Lower leg skin (tissue), 4 donors: ENCODE measurements at regions not wholly inside any gene's neighbourhood (a gene's known extent, or its start where the extent isn't known, plus 50 kb on each side); places are given as distances from the start of the nearest gene placed in this dataset.

Experiments used
- DNase-seq, 2 donors: peaks; one replicate each; pipeline ENCODE4 v3.0.0-alpha.2; 2019; ENCODE audit warnings: low spot score in 2 of 2
- H3K4me3 ChIP-seq: fragments of 200-600 bp; sonication (generic); 2 replicates; pipeline ENCODE4 v1.5.1; 2017; ENCODE audit warnings: mild to moderate bottlenecking, low read depth; ENCODE audit not compliant: poor library complexity, severe bottlenecking
- CTCF ChIP-seq, 3 donors: fragments of 450-650 bp; IDR thresholded peaks; one replicate each; pipeline ENCODE4 v1.5.1; 2016; ENCODE audit warnings: antibody characterized with exemption in 3 of 3, mild to moderate bottlenecking in 3 of 3, moderate library complexity in 2 of 3
- POLR2A ChIP-seq, 2 donors: fragments of 450-650 bp; IDR thresholded peaks; one replicate each; pipeline ENCODE4 v1.6.1; 2016 to 2017; ENCODE audit warnings: antibody characterized with exemption in 2 of 2, mild to moderate bottlenecking in 1 of 2, moderate library complexity in 1 of 2
- WGBS, 2 donors: methylation state at CpG; one replicate each; pipeline ENCODE4 v1.1.5; 2018; 5-methylcytosine and 5-hydroxymethylcytosine counted together
- intact Hi-C: fragments of 100-400 bp; cut with DNase I; formaldehyde crosslinking; loops from one replicate; pipeline ENCODE4 v1.15.0; 2023; ENCODE audit warnings: low total_unique reads

- intact Hi-C loops: no loop called here
- no peak for DNase-seq
- TF ChIP-seq CTCF (IDR thresholded peaks at IDR 0.05) (no peak), POLR2A (IDR thresholded peaks at IDR 0.05) (no peak)
Measured at GRCh38 chr7:131202451-131202850, 125.2 kb upstream of the MKLN1 start.

GRCh38 chr7:131203291-131203976 is 124.2 kb upstream of the MKLN1 start:
- DNase-seq: peak in 1 of 2 donors; percentile 43
- intact Hi-C loops: no loop called here
- TF ChIP-seq POLR2A (IDR thresholded peaks at IDR 0.05): no peak
- TF ChIP-seq CTCF (IDR thresholded peaks at IDR 0.05): no peak
- 31 to 38% methylated on average over 5 of the region's 5 CpGs for WGBS, 2 donors
- no peak overlapping the region for H3K4me3 ChIP-seq

More at GRCh38 chr7:131202451-131202850, 125.2 kb upstream of the MKLN1 start:
- H3K4me3 ChIP-seq: no peak overlapping the region
- 85 to 89% methylated on average over 5 of the region's 5 CpGs for WGBS, 2 donors

DNA sequence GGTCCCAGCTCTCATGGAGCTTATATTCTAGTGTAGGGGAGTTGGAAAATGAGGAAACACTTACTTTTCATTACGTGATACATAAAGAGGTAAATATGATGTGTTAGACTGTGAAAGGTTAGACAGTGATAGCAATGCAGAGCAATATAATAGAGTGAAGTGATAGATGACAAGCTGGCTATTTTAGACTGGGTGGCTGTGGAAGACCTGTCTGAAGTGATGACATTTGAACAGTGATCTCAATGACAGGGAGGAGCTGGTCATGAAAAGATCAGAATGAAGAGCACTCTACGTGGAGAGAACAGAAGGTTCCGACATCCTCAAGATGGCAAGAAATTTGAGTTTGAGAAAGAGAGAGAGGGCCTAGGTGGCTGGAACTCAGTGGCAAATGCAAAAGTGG is 118.9 kb upstream of the MKLN1 start:
- no peak overlapping the region for H3K4me3 ChIP-seq
- intact Hi-C loops: no loop called here
- TF ChIP-seq POLR2A (IDR thresholded peaks at IDR 0.05) (no peak), CTCF (IDR thresholded peaks at IDR 0.05) (no peak)
- no peak for DNase-seq
- 78 to 80% methylated on average over 3 of the region's 3 CpGs for WGBS, 2 donors

GRCh38 chr7:131210618-131211017 is 117.1 kb upstream of the MKLN1 start:
- DNase-seq: no peak
- WGBS, 2 donors: 50 to 57% methylated on average over 2 of the region's 2 CpGs
- no peak for TF ChIP-seq CTCF (IDR thresholded peaks at IDR 0.05)
- no peak for TF ChIP-seq POLR2A (IDR thresholded peaks at IDR 0.05)
- intact Hi-C loops: no loop called here
- no peak overlapping the region for H3K4me3 ChIP-seq

DNA sequence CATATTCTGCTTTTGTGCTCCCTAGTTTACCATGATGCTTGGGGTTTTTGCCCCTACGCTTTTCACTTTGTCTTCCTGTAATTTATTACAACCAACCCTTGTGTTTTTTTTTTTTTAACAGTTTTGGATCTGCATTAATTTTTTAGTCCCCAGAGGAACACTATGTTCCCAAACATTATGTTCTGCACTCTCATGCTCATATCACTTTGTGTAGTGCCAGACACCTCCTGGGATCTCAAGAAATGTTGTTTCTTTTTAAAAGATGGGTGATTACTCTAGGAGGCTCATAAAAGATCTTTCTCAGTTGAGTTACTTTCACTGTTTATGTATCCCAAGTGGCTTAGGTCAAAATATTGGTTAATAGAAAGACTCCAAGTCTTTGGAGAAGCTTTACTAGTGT is 116.2 kb upstream of the MKLN1 start:
- WGBS, 2 donors: 68 to 88% methylated on average over 1 of the region's 1 CpG
- H3K4me3 ChIP-seq: no peak overlapping the region
- no peak for DNase-seq
- intact Hi-C loops: no loop called here
- TF ChIP-seq POLR2A (IDR thresholded peaks at IDR 0.05): no peak
- no peak for TF ChIP-seq CTCF (IDR thresholded peaks at IDR 0.05)

DNA sequence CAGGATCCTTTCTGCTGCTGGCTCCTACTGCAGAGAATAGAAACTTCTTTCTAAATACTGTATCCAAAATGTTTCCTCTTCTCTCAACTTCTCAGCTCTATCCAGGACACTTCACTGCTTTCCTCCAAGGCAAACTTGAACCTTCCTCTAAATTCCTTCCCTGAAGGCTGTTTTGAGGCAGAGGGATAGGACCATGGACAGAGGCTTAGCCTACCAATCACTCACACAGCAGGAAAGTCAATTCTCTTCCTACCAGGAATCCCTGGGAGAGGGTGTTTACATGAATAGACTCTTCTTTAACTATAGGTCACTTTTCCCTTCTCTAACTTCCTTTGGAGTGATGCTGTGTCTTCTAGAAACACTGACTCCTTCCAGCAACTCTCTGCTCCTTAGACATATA is 115.6 kb upstream of the MKLN1 start:
- no peak for DNase-seq
- TF ChIP-seq POLR2A (IDR thresholded peaks at IDR 0.05): no peak
- no peak for TF ChIP-seq CTCF (IDR thresholded peaks at IDR 0.05)
- intact Hi-C loops: no loop called here
- no peak overlapping the region for H3K4me3 ChIP-seq
